CMK (cell line): ENCODE measurements at regions not wholly inside any gene's neighbourhood (a gene's known extent, or its start where the extent isn't known, plus 50 kb on each side); places are given as distances from the start of the nearest gene placed in this dataset.

Experiments
- DNase-seq: peaks from one replicate; pipeline ENCODE4 v3.0.0-alpha.2; 2010; ENCODE audit warnings: low read depth

- DNase-seq: no peak
These were observed 315.7 kb upstream of the C11orf87 start for GRCh38 chr11:109106151-109106906.

DNA sequence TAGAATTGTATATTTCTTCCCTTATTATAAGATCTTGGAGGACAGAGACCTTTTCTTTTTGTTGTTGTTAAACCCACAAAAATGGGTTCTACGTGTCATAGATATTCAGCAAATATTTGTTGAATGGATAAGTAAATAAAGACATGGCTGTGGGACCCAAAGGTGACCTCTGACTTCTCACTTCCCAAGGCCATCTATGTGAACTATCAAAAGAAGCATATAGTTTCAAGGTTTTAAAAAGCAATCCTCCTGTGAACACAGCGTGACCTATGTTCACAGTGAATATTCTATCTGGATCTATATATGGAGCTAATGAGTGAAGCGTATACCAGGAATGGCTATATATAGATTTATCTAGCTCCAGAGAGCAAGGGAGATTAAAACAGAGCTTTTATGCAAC is 312.8 kb upstream of the C11orf87 start:
- no peak for DNase-seq

GRCh38 chr11:109109571-109110315 is 312.2 kb upstream of the C11orf87 start:
- DNase-seq: no peak

GRCh38 chr11:109112261-109112660 is 309.7 kb upstream of the C11orf87 start:
- no peak for DNase-seq

DNA sequence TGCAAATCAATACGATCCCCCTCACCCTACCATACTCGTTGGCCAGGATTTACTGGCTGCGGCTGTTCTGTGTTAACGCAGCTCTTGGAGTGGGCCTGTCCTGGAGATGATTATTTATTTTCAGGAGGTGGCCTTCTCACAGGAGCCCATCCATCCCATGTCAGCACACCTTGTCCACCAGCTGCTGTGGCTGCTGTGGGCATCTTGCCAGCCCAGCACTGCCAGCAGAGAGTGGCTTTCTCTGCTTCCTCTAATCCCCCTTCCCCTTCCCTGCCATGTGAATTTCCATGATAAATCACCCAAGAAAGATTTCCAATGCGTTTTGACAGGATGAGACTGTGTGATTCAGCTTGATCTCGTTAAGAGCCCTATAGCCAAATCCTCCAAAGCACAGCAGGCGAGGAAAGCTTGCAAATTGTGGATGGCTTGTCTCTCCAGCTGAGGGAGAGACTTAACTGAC is 309.1 kb upstream of the C11orf87 start:
- no peak for DNase-seq

- DNase-seq: no peak
These were observed 301.6 kb upstream of the C11orf87 start for GRCh38 chr11:109120341-109120740.

DNA sequence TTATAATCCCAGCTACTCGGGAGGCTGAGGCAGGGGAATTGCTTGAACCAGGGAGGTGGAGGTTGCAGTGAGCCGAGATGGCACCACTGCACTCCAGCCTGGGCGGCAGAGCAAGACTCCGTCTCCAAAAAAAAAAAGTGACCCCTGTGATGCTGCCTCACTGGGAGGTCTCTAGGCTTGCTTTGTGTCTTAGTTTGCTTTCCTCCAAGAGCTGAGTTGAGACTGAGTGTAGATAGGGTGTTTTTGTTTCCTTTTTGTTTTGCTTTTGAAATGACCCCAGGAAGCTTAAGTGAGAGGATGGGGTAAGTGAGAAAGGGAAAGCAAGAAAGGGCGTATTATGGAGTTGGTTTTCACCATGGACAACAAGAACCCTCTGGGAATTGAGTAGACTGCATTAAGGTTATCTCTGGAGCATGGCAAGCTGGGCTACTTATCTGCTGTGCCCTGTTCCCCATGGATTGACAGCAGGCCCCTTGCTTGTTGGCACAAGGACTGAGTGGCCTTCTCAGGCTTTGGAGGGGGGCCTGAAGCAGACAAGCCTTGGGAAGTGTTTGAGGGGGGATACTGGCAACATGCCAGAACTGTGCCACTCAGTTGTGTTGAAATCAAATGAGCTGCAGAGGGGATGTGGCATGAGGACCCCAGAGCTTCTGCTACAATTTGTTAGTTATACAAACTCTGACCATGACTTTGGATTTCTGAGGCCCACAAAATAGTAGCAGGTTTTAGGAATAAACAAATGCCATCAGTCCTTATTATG is 300.6 kb upstream of the C11orf87 start:
- no peak for DNase-seq

DNA sequence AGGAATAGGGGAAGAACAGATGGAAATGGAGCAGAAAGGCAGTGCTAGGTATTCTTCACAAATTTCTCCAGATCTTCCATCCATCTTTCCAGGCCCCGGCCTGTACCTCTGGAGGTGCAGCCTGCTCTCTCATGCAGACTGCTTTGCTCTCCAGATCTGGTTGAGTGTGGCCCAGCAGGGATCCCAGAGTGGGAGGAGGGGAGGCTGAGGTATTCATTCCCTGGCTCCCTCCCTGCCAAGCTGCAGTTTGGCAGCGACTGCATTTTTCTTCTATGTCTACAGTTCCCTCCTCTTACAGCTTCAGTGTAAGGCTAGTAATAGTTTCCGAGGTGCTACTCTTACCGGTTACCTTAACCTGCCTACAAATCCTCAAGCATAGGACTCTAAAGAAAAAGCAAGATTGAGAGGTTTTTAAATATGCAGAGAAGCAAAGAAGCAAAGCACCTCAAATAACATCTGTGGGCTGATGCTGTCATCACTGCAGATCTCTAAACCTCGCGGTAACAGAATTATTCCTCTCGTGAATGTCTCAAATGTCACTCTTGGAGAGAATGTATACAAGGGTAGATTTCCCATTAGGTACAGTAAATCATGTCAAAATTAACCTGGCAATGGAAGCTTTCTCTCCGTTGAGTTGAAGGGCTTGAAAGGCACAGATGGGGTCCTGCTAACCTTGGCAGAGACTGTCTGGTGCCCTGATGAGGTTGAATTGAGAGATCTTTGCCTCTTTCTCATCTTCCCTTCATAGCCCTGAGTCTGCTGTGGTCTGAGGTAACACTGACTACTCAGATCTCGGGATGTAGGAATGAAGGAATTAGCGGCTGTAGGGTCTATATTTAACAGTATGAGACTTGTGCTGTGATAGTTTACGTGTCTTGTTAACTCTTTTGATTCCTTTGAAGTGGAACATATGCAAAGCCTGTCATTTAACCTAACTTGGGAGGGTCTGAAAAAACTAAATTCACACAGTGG is 297.9 kb upstream of the C11orf87 start:
- no peak for DNase-seq

GRCh38 chr11:109130910-109131309 is 291.1 kb upstream of the C11orf87 start:
- DNase-seq: no peak

- no peak for DNase-seq
These were observed 289.5 kb upstream of the C11orf87 start for GRCh38 chr11:109132539-109132938.

DNA sequence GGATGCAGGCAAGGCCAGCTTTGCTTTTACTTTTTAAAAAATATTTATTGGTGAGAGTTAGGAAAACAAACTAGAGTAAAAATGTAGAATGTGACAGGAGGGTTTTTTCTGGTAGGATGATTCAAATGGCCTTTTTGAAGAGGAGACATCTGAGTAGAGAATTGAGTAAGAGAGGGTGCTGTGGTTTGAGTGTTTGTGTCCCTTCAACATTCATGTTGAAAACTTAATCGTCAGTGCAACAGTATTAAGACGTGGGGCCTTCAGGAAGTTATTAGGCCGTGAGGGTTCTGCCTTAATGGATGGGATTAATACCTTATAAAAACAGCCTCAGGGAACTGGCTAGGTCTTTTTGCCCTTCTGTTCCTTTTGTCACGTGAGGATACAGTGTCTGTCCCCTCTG is 288.8 kb upstream of the C11orf87 start:
- DNase-seq: no peak

- DNase-seq: no peak
These were observed 286.4 kb upstream of the C11orf87 start for GRCh38 chr11:109135627-109136026.

- DNase-seq: no peak
These were observed 283.8 kb upstream of the C11orf87 start for GRCh38 chr11:109138196-109138595.

GRCh38 chr11:109140426-109140825 is 281.6 kb upstream of the C11orf87 start:
- DNase-seq: no peak

DNA sequence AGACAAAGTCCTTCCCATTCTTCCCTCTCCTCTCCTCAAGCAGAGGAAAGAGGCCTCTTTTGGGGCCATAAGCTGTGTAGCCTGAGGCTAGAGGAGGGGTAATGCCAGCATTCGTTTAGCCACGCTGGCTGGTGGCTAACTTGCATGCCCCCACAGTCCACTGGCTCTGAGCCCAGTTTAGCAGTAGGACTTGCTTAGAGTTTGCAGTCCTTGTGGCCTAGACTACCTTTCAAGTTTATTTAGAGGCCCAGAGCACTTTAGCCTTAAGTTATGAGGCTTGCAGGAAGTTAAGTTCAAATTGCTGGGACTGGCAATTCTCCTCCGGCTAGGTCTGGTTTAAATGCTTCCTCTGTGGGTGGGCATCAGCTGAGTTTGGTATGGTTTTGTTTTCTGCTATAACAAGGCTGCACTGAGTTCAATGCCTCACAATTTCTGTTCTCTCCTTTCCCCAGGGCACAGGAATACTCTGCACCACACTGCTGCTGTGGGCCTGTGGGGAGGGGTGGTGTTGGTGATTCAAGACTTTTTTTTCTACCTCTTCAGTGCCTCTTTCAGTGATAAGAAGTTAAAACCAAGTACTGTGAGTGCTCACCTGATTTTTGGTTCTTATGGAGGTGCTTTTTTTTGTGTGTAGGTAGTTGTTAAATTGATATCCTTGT is 281.0 kb upstream of the C11orf87 start:
- no peak for DNase-seq

DNA sequence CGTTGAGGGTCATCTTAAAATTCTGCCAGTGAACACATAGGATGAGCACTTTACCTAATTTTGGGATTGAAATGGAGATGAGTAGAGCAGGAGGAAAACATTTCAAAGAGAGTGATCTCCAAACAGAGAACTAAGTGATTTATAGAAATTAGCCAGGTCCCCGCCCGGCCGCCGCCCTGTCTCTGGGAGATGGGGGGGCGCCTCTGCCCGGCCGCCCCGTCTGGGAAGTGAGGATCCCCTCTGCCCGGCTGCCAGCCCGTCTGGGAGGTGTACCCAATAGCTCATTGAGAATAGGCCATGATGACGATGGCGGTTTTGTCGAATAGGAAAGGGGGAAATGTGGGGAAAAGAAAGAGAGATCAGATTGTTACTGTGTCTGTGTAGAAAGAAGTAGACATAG is 276.7 kb upstream of the C11orf87 start:
- DNase-seq: no peak

- no peak for DNase-seq
These were observed 274.3 kb upstream of the C11orf87 start for GRCh38 chr11:109147726-109148125.

- no peak for DNase-seq
These were observed 273.3 kb upstream of the C11orf87 start for GRCh38 chr11:109148669-109149068.

- DNase-seq: no peak
These were observed 271.4 kb upstream of the C11orf87 start for GRCh38 chr11:109150581-109150980.

DNA sequence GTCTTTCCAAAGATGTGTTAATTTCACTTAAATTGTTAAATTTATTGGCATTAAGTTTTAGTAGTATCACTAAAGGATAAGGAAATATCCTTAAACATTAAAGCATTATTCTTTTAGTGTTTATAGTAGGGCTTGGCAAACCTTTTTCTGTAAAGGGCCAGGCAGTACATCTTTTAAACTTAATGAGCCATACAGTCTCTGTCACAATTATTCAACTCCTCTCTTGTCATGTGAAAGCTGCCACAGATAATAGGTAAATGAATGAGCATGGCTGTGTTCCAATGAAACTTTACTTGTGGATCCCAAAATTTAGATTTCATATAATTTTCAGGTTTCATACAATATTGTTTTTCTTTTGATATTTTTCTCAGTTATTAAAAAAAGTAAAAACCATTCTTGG is 268.2 kb upstream of the C11orf87 start:
- no peak for DNase-seq

DNA sequence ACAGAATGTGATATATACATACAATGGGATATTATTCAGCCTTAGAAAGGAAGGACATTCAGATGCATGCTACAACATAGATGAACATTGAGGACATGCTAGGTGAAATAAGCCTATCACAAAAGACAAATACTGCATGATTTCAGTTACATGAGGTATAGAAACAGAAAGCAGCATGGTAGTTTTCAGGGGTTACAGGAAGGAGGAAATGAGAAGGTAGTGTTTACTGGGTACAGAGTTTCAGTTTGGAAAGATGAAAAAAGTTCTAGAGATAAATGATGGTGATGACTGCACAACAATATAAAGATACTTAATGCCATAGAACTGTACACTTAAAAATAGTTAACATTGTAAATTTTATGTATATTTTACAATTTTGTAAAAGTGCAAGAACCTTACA is 266.7 kb upstream of the C11orf87 start:
- no peak for DNase-seq
